H9 (cell line): ENCODE measurements at regions not wholly inside any gene's neighbourhood (a gene's known extent, or its start where the extent isn't known, plus 50 kb on each side); places are given as distances from the start of the nearest gene placed in this dataset.

ENCODE experiments used
- DNase-seq: peaks from one replicate; pipeline ENCODE4 v3.0.0-alpha.2; 2017
- H2AFZ ChIP-seq: one replicate; pipeline ENCODE4 v1.6.1; 2013; ENCODE audit warnings: mild to moderate bottlenecking, low read length, control low read depth, moderate library complexity
- H2AK5ac ChIP-seq: 2 replicates; pipeline ENCODE4 v1.6.1; 2013; ENCODE audit warnings: low read length, control low read depth, mixed read lengths; ENCODE audit not compliant: insufficient read length
- H2BK120ac ChIP-seq: one replicate; pipeline ENCODE4 v1.6.1; 2013; ENCODE audit warnings: low read depth, mild to moderate bottlenecking, low read length, control low read depth, inconsistent platforms; ENCODE audit not compliant: poor library complexity, severe bottlenecking
- H2BK12ac ChIP-seq: 2 replicates; pipeline ENCODE4 v1.6.1; 2013; ENCODE audit warnings: low read length, control low read depth, mixed read lengths, low read depth; ENCODE audit not compliant: insufficient read length
- H2BK15ac ChIP-seq: 2 replicates; pipeline ENCODE4 v1.6.1; 2013; ENCODE audit warnings: low read depth, low read length, control low read depth
- H2BK20ac ChIP-seq: one replicate; pipeline ENCODE4 v1.6.1; 2013; ENCODE audit warnings: low read depth, mild to moderate bottlenecking, low read length, control low read depth, inconsistent platforms; ENCODE audit not compliant: poor library complexity, severe bottlenecking
- H2BK5ac ChIP-seq: 2 replicates; pipeline ENCODE4 v1.6.1; 2013; ENCODE audit warnings: low read length, control low read depth, mixed read lengths; ENCODE audit not compliant: insufficient read length
- H3K14ac ChIP-seq: 2 replicates; pipeline ENCODE4 v1.6.1; 2013; ENCODE audit warnings: low read length, control low read depth; ENCODE audit not compliant: insufficient read depth
- H3K18ac ChIP-seq: 2 replicates; pipeline ENCODE4 v1.6.1; 2013; ENCODE audit warnings: low read depth, mild to moderate bottlenecking, mixed read lengths, low read length, control low read depth; ENCODE audit not compliant: insufficient read length
- H3K23ac ChIP-seq: 2 replicates; pipeline ENCODE4 v1.6.1; 2013; ENCODE audit warnings: low read length, control low read depth, mixed read lengths, low read depth; ENCODE audit not compliant: insufficient read length
- H3K23me2 ChIP-seq: 2 replicates; pipeline ENCODE4 v1.6.1; 2013; ENCODE audit warnings: low read depth, mild to moderate bottlenecking, mixed read lengths, low read length, control low read depth; ENCODE audit not compliant: insufficient read length, poor library complexity, severe bottlenecking
- H3K27ac ChIP-seq: 2 replicates; pipeline ENCODE4 v1.5.1; 2013; ENCODE audit warnings: low read length, control low read depth, mixed read lengths, low read depth; ENCODE audit not compliant: insufficient read length
- H3K27me3 ChIP-seq: 2 replicates; pipeline ENCODE4 v1.6.1; 2013; ENCODE audit warnings: low read length, control low read depth, inconsistent platforms; ENCODE audit not compliant: insufficient read depth
- H3K4ac ChIP-seq: 2 replicates; pipeline ENCODE4 v1.6.1; 2013; ENCODE audit warnings: low read depth, mild to moderate bottlenecking, control low read depth, inconsistent platforms, low read length, moderate library complexity
- H3K4me1 ChIP-seq: 2 replicates; pipeline ENCODE4 v1.6.1; 2013; ENCODE audit warnings: low read length, control low read depth, inconsistent platforms; ENCODE audit not compliant: insufficient read depth
- H3K4me2 ChIP-seq: 2 replicates; pipeline ENCODE4 v1.6.1; 2013; ENCODE audit warnings: low read length, control low read depth, mixed read lengths; ENCODE audit not compliant: insufficient read length, insufficient read depth
- H3K56ac ChIP-seq: 2 replicates; pipeline ENCODE4 v1.6.1; 2013; ENCODE audit warnings: low read depth, mild to moderate bottlenecking, mixed read lengths, low read length, control low read depth; ENCODE audit not compliant: insufficient read length
- H3K79me1 ChIP-seq: 2 replicates; pipeline ENCODE4 v1.6.1; 2013; ENCODE audit warnings: low read depth, mild to moderate bottlenecking, moderate library complexity, low read length, control low read depth, inconsistent platforms; ENCODE audit not compliant: insufficient read depth, poor library complexity, severe bottlenecking
- H3K79me2 ChIP-seq: 2 replicates; pipeline ENCODE4 v1.6.1; 2013; ENCODE audit warnings: low read length, control low read depth, inconsistent platforms; ENCODE audit not compliant: insufficient read depth
- H3K9ac ChIP-seq: 2 replicates; pipeline ENCODE4 v1.6.1; 2013; ENCODE audit warnings: low read length, control low read depth, mixed read lengths; ENCODE audit not compliant: insufficient read length; ENCODE audit errors: extremely low read depth
- H3K9me3 ChIP-seq: one replicate; pipeline ENCODE4 v1.6.1; 2013; ENCODE audit warnings: low read depth, low read length, inconsistent platforms; ENCODE audit not compliant: control insufficient read depth
- H3T11ph ChIP-seq: one replicate; pipeline ENCODE4 v1.6.1; 2013; ENCODE audit warnings: mild to moderate bottlenecking, low read length, control low read depth, inconsistent platforms
- H4K20me1 ChIP-seq: one replicate; pipeline ENCODE4 v1.6.1; 2013; ENCODE audit not compliant: control insufficient read depth, insufficient read length, insufficient read depth
- H4K5ac ChIP-seq: 2 replicates; pipeline ENCODE4 v1.6.1; 2013; ENCODE audit warnings: low read depth, mild to moderate bottlenecking, mixed read lengths, low read length, control low read depth; ENCODE audit not compliant: insufficient read length
- H4K8ac ChIP-seq: replicated peaks from 2 replicates; pipeline ENCODE4 v1.6.1; 2013; ENCODE audit warnings: low read length, control low read depth, mixed read lengths, low read depth; ENCODE audit not compliant: insufficient read length
- H4K91ac ChIP-seq: 2 replicates; pipeline ENCODE4 v1.6.1; 2013; ENCODE audit warnings: low read depth, mild to moderate bottlenecking, moderate library complexity, mixed read lengths, low read length, control low read depth; ENCODE audit not compliant: insufficient read length
- H3K27ac Mint-ChIP-seq, 3 experiments: 2 replicates in 2 of 3; 3 replicates in 1 of 3; pipeline ENCODE4 v1.8.0; 2020 to 2021; ENCODE audit warnings: mixed read lengths in 3 of 3, mild to moderate bottlenecking in 1 of 3, moderate library complexity in 1 of 3
- H3K27me3 Mint-ChIP-seq: 2 replicates; pipeline ENCODE4 v1.8.0; 2021; ENCODE audit warnings: low read depth, mild to moderate bottlenecking, moderate library complexity, mixed read lengths
- H3K36me3 Mint-ChIP-seq, 3 experiments: 2 replicates in 2 of 3; 3 replicates in 1 of 3; pipeline ENCODE4 v1.8.0; 2020 to 2021; ENCODE audit warnings: low read depth in 3 of 3, mixed read lengths in 3 of 3; ENCODE audit not compliant: insufficient read depth in 1 of 3
- H3K4me1 Mint-ChIP-seq, 2 experiments: 2 replicates each; pipeline ENCODE4 v1.8.0; 2020; ENCODE audit warnings: mixed read lengths in 2 of 2
- H3K4me3 Mint-ChIP-seq, 2 experiments: 2 replicates in 1 of 2; 3 replicates in 1 of 2; pipeline ENCODE4 v1.8.0; 2020 to 2021; ENCODE audit warnings: mild to moderate bottlenecking in 2 of 2, mixed read lengths in 2 of 2, moderate library complexity in 1 of 2
- H3K9me3 Mint-ChIP-seq, 2 experiments: 2 replicates in 1 of 2; 3 replicates in 1 of 2; pipeline ENCODE4 v1.8.0; 2020; ENCODE audit warnings: mild to moderate bottlenecking in 2 of 2, mixed read lengths in 2 of 2, moderate library complexity in 1 of 2
- WGBS: extraction: QIAGEN DNeasy Blood & Tissue Kit; methylation state at CpG from one replicate; pipeline ENCODE4 v1.1.7; 2013; ENCODE audit warnings: missing lambda C conversion rate, low lambda C conversion rate, mixed read lengths; ENCODE audit not compliant: insufficient read length; ENCODE audit errors: extremely low coverage; 5-methylcytosine and 5-hydroxymethylcytosine counted together
- TF ChIP-seq, protein P1 (sequence below): fragments of 200-600 bp; sonication (generic); conservative IDR thresholded peaks from 3 replicates; pipeline ENCODE4 v1.8.0; 2021; ENCODE audit warnings: antibody characterized with exemption, mild to moderate bottlenecking

DNA sequence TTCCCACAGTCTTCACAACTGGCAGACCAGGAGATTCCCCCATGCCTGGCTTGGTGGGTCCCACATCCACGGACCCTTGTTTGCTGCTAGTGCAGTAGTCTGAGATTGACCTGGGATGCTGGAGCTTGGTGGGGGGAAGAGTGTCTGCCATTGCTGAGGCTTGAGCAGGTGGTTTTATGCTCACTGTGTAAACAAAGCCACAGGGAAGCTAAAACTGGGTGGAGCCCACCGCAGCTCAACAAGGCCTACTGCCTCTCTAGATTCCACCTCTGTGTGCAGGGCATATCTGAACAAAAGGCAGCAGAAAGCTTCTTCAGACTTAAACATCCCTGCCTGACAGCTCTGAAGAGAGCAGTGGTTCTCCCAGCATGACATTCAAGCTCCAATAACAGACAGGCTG, 177.3 kb upstream of the ETV3 start:
- Histone ChIP-seq H3K18ac (no peak overlapping the region), H4K20me1 (no peaks in the 10 kb centered on the region), H2BK15ac (no peak overlapping the region), H3T11ph (no peak overlapping the region), H3K23ac (no peak overlapping the region), H4K5ac (no peak overlapping the region), H4K8ac (no peak overlapping the region), H3K9me3 (no peaks in the 10 kb centered on the region), H3K27me3 (no peaks in the 10 kb centered on the region), H3K23me2 (no peaks in the 10 kb centered on the region), H2BK120ac (no peak overlapping the region), H3K4me1 (peaks cover 4% of the 10 kb centered on the region; the same call in 1 of the 2 replicates), H3K9ac (no peak overlapping the region), H2AK5ac (no peak overlapping the region), H4K91ac (no peak overlapping the region), H3K4me2 (no peak overlapping the region), H2AFZ (no peak overlapping the region), H2BK12ac (no peak overlapping the region), H3K4ac (no peak overlapping the region), H2BK5ac (no peak overlapping the region), H3K56ac (no peak overlapping the region), H3K79me2 (no peaks in the 10 kb centered on the region), H3K14ac (no peak overlapping the region), H2BK20ac (no peak overlapping the region), H3K79me1 (no peaks in the 10 kb centered on the region), H3K27ac (no peak overlapping the region)
- H3K36me3 Mint-ChIP-seq = peaks cover 7 to 24% (median 10%) of the 10 kb centered on the region in 3 experiments; a peak in 6 of 7 replicates
- no peak for DNase-seq
- peaks cover 14 to 15% of the 10 kb centered on the region in 2 experiments for H3K4me1 Mint-ChIP-seq
- TF ChIP-seq, protein P1, sequence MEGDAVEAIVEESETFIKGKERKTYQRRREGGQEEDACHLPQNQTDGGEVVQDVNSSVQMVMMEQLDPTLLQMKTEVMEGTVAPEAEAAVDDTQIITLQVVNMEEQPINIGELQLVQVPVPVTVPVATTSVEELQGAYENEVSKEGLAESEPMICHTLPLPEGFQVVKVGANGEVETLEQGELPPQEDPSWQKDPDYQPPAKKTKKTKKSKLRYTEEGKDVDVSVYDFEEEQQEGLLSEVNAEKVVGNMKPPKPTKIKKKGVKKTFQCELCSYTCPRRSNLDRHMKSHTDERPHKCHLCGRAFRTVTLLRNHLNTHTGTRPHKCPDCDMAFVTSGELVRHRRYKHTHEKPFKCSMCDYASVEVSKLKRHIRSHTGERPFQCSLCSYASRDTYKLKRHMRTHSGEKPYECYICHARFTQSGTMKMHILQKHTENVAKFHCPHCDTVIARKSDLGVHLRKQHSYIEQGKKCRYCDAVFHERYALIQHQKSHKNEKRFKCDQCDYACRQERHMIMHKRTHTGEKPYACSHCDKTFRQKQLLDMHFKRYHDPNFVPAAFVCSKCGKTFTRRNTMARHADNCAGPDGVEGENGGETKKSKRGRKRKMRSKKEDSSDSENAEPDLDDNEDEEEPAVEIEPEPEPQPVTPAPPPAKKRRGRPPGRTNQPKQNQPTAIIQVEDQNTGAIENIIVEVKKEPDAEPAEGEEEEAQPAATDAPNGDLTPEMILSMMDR = no peak
- peaks cover 33 to 44% of the 10 kb centered on the region in 2 experiments for H3K9me3 Mint-ChIP-seq
- no peak overlapping the region for H3K27ac Mint-ChIP-seq
- peaks cover 2% of the 10 kb centered on the region; the same call in 1 of the 2 replicates for H3K27me3 Mint-ChIP-seq
- H3K4me3 Mint-ChIP-seq = no peak overlapping the region
- WGBS = no CpG with 5 or more reads among the region's 2 CpGs
